ENCODE measurements at regions not wholly inside any gene's neighbourhood (a gene's known extent, or its start where the extent isn't known, plus 50 kb on each side); places are given as distances from the start of the nearest gene placed in this dataset.

DNA sequence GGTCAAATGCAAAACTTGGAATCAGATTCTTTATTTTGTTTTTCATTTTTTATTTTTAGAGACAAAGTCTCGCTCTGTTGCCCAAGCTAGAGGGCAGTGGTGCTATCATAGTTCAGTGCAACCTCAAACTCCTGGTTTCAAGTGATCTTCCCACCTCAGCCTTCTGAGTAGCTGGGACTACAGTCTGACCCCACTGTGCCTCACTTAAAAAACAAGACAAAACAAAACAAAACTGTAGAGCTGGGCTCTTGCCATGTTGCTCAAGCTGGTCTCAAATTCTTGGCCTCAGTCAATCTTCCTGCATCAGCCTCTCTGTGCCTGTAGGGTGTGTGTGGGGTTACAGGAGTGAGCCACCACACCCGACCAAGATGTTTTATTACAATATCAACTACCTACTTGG, 396.0 kb upstream of the USP24 start:
- in situ Hi-C loops (cut with MboI; ENCODE audit: low sequenced_read_pairs) = no loop called here

DNA sequence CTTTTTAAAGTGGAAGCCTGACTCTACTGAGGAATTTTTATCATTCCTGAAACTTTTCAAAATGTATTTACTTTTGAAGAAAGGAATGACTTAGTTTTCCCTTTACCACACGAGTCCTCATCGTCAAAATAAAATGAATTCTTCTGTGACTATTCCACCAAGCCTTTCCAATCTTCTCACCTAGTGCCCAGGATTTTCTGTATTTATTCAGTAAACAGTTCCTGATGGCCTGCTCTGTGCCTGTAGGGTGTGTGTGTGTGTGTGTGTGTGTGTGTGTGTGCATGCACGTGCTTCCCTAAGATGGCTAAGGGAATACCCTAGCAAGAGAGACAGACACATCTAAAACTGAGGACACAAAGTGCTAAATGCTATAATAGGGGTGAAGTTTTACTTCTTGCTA, 395.0 kb upstream of the USP24 start:
- in situ Hi-C loops (cut with MboI; ENCODE audit: low sequenced_read_pairs) = no loop called here

DNA sequence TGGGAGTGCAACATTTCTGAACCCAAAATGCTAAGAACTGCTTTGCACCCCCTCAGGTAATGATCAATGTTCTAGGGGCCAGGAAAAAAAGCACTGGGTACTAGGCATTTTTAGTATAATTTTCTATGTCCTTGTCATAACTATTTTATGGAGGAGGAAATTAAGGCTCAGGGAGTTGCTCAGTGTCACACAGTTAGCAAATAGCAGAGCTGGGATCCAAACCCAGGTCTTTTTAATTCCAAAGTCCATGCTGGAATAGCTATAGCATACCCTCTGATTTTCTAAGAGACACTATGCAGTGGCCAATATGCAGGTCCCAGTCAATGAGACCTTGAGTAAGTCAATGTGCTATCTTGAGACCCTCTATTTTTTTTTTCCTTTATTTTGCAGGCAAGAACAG, 394.5 kb upstream of the USP24 start:
- in situ Hi-C loops (cut with MboI; ENCODE audit: low sequenced_read_pairs) = no loop called here

DNA sequence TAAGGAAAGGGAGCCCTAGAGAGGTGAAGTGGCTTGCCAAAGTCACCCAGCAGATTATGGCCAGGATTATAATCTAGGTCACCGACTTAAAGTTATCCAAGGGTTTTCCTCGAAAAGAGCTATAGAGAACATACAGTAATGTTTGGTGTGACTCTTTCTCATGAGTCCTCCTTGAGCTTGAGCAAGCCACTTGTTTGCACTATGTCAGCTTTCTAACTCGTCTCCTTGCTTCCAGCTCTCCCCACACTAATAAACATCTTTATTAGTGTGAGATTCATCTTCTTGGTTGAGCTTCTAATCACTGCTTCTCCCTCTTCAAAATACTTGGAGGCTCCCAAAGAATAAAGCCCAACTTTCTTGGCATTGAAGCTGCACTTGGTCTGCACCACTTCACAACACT, 390.0 kb upstream of the USP24 start:
- in situ Hi-C loops (cut with MboI; ENCODE audit: low sequenced_read_pairs) = no loop called here

DNA sequence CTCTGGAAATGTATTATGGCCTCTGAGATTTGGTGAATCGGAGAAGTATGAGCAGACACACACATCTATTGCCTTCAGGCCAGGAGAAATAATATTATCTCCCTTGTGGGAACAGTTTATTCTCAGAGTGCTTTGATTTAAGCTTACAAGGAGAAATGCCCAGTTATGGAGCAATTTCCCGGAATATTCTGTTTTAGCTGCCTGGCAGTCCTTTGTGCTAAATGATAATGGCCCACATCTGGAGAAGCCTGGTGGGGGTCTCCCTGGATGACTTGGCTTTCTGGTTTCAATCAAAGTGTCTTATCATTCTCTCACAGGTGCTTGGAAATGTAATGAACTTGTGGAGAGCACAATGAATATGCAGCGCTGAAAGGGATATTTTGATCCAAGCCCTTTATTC, 389.6 kb upstream of the USP24 start:
- in situ Hi-C loops (cut with MboI; ENCODE audit: low sequenced_read_pairs) = no loop called here

DNA sequence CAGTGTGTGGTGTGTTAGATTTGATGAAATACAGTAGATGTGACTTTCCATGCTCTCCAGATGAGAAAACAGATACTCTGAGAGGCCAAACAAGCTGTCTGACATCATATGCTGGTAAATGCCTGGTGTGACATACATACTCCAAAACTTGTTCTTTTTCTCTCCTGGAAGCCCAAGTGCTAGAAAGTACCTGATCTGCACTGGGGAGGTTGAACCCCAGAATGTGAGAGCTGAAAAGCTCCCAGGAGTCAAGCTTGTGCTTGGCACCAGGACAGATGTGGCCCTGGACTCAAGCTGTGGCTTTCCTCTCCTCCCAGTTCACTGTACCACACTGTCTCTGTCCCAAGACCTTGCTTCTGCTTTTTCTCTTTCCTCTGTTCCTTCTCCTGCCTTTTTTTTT, 389.0 kb upstream of the USP24 start:
- in situ Hi-C loops (cut with MboI; ENCODE audit: low sequenced_read_pairs) = no loop called here

DNA sequence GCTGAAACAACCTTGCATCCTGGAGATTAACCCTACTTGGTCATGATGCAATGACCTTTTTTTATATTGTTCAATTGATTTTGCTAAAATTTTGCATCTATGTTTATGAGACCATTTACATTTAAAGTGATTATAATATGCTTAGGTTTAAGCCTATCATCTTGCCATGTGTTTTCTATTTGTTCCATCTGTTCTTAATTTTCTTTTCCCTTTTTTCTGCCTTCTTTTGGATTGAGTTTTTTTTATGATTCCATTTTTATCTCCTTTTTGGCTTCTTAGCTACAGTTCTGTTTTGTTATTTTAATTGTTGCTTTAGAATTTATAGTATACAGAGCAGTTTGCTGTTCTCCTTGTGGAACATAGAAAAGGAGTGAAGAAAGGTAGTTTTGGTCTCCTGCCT, 385.1 kb upstream of the USP24 start:
- in situ Hi-C loops (cut with MboI; ENCODE audit: low sequenced_read_pairs) = no loop called here

DNA sequence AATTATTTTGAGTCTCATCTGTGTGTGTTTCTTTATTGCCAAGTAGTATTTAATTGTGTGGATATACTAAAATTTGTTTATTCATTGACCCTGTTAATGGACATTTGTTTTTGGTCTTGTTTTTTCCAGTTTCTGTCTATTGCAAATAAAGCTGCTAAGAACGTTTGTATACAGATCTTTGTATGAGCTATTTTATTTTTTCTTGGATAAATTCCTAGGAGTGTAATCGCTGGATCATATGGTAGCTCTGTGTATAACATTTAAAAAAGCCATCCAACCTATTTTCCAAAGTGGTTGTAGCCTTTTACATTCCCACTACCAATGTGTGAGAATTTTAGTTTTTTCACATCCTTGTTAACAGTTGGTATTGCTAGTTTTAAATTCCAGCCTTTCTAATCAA, 382.7 kb upstream of the USP24 start:
- in situ Hi-C loops (cut with MboI; ENCODE audit: low sequenced_read_pairs) = no loop called here

DNA sequence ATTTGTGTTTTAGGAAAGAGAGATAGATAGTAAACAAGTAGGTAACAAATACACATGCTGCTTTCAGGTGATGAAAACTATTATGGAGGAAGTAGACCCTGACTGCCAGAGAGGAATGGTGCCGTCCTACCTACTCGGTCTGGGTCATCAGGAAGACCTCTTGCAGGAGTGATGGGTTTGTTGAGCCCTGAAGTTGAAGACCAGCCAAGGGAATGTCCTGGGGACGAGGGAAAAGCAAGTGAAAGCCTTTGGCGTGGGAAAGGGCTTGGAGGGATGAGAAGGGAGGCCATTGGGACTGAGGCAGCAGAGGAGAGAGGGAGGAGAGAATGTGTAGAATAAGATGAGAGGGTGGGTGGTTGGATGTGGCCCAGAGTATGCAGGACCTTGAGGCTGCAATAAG, 379.5 kb upstream of the USP24 start:
- in situ Hi-C loops (cut with MboI; ENCODE audit: low sequenced_read_pairs) = no loop called here

DNA sequence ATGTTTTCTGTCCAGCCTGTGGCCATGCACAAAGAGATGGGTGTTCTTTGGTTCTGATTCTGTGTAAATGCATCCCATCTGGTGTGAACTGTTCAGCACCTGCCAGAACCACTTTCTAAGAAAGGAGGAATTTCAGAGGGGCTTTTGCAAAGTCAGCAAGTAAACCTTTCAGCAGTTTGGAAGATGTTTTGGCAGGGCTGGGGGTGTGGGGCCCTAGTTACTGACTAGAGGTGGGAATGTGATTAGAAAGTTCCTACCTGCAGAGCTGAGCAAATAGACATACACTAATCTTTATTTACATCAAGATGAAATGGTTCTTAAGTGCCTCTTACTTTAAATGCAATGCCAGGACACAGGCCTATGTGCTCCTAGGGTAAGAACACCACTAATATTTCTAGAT, 378.1 kb upstream of the USP24 start:
- in situ Hi-C loops (cut with MboI; ENCODE audit: low sequenced_read_pairs) = no loop called here

DNA sequence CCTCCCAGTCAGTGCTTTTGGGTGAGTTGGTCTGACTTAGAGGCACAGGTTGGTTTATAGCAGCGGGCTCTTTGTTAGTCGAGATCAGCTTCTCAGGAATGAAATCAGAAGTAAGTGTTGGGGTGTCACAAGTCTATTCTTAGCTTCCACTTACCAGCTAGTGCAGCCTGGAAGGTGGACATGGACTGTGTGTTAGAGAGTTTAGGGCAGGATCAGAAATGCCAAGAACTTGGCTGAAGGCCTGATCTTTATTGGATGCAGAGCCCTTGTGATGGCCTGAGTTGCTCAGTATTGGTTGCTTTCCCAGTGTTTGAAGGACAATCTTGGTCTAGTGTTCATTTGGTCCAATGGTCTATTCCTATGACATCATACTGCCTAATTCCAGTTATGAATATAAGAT, 377.0 kb upstream of the USP24 start:
- in situ Hi-C loops (cut with MboI; ENCODE audit: low sequenced_read_pairs) = no loop called here

DNA sequence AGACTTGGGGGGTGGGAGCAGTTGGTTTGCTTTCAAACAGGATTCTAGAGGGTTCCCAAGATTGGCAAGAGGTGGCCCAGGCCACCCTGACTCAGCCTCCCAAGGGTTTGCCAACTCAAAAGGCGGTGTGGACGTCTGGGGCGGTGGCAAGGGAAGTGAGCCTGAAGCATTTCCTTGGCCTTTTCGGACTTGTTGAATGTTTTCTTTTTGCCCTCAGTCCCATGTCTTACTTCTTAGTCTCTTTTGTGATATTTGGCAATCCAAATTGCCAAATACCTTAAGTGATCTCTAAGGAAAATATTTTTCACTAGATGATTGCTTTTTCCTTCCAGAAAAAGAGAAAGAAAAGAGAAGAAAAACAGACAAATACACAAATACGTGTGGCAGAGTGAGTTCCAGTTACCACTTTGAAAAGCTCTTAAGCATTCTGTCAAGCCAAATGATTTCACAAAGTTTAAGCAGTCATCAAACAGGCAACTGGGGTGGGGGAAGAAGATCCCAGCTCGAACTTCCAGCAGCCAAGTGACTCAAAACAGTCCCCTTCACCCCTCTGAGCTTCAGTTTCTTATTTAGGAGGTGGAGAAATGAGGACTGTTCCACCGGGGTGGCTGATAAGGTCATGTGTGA, 374.6 kb upstream of the USP24 start:
- in situ Hi-C loops (cut with MboI; ENCODE audit: low sequenced_read_pairs) = no loop called here

DNA sequence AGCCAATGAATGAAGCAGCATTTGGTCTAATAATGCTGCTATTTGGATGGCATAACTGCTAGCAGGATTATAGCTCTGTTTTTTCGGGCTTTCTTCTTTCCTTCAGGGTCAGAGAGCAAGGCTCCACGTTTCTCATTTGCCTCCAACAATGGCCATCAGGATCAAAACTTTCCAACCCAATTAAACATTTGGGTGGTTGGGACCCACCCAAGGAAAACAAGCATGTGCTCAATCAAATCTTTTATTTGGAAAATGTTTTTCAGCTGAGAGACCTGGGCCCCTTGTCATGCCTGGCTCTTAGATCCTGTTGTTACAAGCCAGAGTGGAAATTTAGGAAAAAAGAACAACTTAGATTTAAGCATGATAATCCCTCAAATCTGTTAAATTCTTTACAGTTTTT, 373.1 kb upstream of the USP24 start:
- in situ Hi-C loops (cut with MboI; ENCODE audit: low sequenced_read_pairs) = no loop called here

DNA sequence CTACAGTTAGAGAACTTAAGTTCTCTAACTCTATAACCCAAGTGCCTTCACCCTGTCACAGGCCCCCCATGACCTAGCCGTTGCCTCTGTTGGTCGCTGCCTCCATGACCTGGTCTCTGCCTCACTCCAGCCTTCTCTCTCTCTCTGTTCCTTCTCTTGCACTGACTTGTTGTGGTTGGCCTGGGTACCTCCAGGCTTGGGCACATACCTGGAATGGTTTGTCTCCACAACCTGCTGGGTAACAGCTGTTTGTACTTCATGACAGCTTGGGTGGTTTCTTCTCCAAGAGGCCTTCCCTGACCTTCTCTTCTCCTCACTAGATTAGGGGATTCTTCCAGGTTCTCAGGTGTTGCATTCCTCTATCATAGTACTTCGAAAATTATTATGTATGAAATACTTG, 371.6 kb upstream of the USP24 start:
- in situ Hi-C loops (cut with MboI; ENCODE audit: low sequenced_read_pairs) = no loop called here

DNA sequence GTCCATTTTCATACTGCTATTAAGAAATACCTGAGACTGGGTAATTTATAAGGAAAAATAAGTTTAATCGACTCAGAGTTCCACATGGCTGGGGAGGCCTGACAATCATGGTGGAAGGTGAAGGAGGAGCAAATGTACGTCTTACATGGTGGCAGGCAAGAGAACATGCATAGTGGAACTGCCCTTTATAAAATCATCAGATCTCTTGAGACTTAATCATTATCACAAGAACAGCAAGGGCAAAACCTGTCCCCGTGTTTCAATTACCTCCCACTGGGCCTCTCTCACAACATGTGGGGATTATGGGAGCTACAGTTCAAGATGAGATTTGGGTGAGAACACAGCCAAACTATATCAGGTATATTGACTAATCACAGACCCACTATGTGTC, 370.2 kb upstream of the USP24 start:
- in situ Hi-C loops (cut with MboI; ENCODE audit: low sequenced_read_pairs) = no loop called here

DNA sequence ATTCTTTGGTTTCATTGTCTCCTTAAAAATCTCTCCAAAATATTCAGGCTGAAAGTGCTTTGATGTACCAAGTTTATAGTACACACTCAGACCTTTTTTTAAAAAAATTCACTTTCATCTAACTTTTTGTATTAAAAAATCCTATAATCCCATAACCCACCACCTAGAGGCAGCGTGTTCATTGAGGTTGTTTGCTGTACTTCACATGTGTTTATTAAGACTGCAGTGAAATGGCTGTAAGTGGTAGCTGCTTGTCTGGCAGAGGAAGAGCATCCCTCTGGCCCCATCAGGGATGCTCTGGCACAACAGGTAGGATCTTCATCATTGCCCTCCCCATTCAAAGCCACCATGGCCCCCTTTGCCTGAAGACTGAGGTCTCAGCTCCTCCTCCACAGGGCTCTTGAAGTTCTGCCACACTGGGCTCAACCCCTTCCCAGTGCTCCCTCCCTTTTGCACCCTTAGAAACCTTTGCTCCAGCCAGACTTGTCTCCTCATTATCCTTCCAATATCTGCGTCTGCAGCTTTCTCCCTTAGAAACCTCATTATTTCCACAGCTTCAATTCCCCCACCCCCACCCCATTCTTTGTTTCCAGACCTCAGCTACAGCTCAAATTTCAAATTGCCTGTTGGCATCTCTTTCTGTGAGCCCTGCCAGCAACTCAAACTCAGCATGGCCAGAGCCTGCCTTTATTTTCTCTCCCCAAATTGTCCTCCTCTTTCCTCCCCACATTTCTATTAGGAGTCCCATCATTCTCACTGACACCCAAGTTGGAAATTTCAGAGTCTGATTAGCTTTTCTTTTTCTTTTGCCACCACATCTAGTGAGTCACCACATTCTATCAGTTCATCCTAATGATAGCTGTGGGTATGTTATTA, 369.6 kb upstream of the USP24 start:
- in situ Hi-C loops (cut with MboI; ENCODE audit: low sequenced_read_pairs) = no loop called here

DNA sequence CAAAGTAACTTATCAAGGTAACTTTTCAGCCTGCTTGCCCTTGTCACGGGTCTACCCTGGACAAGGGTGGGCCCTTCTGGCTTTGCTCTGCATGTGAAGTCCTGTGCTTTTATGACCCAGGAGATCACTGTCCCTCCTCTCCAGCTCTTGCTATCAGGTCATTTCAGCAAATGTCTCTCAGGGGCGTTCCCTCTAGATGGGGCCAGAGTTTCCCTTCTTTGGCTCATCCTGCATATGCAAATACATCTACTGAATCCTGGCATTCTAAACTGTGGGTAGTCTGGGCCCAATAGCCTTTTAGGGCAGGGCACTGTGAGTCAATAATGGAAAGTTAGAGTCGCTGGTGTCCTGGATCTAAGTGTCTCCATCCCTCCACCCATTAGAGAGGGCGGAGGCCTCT, 366.9 kb upstream of the USP24 start:
- in situ Hi-C loops (cut with MboI; ENCODE audit: low sequenced_read_pairs) = no loop called here

DNA sequence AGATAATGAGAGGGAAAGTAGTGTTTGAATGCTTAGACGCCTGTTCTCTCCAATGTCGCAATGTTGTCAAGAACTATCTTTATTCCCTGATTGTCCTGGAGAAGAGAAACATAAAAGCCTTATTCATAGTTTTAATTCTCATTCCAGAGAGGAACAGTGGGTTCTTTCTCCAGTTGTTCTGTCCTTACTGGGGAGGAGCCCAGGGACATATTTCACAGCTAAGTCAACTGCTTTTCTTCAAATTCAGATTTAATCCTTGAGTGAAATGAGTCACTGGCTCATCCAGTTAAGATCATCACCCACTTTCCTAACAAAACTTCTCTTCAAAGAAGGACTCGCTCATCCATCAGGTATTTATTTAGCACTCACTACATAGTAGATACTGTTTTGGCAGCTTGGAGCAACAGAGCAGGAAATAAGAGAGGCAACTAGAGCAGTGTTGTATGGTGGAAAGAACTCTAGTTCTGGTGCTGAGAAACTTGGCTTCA, 365.7 kb upstream of the USP24 start:
- in situ Hi-C loops (cut with MboI; ENCODE audit: low sequenced_read_pairs) = no loop called here

DNA sequence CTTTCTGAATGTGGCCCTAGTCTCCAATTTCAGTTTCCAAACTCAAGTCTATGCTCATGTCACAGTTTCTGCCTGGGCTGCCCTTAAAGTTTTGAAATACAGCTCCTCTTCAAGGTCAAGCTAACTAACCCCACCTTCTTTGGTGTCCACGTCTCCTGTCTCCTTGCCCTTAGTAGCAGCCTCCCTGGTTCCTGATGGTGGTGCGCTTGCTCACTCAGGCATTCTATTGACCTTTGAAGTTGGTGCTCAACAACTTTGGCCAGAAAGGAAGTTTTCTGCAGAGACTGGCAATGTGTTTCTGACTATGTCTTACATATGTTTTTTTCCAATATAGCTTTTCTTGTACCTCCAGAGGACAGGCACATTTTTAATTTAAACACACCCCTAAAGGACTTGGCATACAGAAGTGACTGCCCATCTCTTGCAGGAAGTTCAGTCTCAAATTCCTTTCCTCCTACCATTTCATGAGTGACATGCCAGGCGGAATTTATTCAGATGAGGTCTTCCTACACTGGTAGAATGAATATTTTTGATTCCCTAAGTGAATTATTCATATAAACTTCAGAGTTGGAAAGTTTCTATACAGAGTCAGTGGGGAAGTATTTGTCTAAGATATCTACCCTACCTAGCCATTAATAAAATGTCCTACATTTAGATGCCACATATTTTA, 364.3 kb upstream of the USP24 start:
- in situ Hi-C loops (cut with MboI; ENCODE audit: low sequenced_read_pairs) = no loop called here

DNA sequence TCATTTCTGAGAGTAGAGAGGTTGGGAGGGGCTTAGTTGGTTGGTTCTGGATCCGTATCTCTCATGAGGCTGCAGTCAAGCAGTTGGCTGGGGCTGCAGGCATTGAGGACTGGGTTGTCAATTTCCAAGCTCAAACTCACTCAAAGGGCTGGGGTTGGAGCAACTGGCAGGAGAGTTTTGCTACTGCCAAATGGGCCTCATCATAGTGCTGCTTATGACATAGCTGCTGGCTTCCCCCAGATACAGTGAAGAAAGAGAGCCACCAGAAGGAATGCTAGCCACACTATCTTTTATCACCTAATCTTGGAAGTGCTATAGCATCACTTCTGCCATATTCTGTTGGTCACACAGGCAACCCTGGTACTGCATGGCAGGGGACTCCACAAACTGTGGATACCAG, 363.5 kb upstream of the USP24 start:
- in situ Hi-C loops (cut with MboI; ENCODE audit: low sequenced_read_pairs) = no loop called here

DNA sequence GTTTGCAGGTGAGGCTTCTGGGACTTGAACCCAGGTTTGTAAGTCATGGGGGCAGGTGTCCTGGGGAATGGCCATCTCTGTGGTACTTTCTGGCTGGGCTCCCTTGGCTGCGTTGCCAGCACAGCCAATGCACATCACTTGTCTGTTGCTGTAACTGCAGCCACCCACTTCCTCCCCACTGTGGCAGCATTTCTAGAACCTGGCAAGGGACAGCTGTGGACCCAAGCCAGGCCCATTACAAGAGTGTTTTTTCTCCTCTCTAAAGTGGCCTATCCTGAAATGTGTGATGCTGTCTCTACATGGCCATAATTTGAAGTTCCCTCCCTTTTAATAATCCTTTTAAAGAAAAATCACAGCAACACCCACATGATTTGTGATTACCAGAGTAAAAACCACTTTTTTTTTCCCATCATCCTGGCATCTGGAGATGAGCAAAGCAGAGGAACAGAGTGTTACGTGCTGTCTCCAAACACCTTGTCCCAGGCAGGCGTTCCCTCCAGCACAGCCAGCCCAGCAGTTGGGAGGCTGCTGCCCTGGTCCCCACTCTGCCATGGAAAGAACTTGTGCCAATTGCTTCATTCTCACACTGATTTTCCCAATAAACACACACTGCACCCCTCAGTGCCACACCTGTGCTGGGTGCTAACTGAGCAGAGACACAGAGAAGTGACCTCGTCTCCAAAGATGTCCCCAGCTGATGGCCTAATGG, 360.6 kb upstream of the USP24 start:
- in situ Hi-C loops (cut with MboI; ENCODE audit: low sequenced_read_pairs) = no loop called here
